ENCODE measurements at regions not wholly inside any gene's neighbourhood (a gene's known extent, or its start where the extent isn't known, plus 50 kb on each side); places are given as distances from the start of the nearest gene placed in this dataset.

DNA sequence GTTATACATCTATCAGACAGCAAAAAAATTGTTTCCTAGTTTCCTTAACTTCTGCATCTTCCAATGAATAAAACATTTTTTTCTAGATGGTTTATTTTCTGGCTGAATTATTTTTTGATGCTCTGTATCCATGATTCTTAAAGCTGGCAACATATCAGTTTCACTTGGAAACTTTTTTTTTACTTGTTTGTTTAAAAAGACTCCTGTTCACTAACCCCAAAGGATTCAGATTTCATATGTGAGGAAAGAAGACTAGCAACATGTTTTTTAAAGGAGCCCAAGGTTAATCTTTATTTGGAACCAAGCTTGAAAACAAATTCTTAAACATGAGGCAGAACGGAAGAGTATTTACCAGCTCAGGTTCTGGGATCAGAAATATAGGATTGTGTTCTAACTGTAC is 632.3 kb downstream of the SLITRK6 start:
- TF ChIP-seq, protein P1, sequence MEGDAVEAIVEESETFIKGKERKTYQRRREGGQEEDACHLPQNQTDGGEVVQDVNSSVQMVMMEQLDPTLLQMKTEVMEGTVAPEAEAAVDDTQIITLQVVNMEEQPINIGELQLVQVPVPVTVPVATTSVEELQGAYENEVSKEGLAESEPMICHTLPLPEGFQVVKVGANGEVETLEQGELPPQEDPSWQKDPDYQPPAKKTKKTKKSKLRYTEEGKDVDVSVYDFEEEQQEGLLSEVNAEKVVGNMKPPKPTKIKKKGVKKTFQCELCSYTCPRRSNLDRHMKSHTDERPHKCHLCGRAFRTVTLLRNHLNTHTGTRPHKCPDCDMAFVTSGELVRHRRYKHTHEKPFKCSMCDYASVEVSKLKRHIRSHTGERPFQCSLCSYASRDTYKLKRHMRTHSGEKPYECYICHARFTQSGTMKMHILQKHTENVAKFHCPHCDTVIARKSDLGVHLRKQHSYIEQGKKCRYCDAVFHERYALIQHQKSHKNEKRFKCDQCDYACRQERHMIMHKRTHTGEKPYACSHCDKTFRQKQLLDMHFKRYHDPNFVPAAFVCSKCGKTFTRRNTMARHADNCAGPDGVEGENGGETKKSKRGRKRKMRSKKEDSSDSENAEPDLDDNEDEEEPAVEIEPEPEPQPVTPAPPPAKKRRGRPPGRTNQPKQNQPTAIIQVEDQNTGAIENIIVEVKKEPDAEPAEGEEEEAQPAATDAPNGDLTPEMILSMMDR (conservative IDR thresholded peaks at IDR 0.05; ENCODE audit: low read depth, low read length) = no peak
- TF ChIP-seq EZH2 (IDR thresholded peaks at IDR 0.05; ENCODE audit: low read length, unreplicated experiment) (no peak), EZH2phosphoT487 (IDR thresholded peaks at IDR 0.05; ENCODE audit: borderline replicate concordance, low read length) (no peak)
